ENCODE measurements at regions not wholly inside any gene's neighbourhood (a gene's known extent, or its start where the extent isn't known, plus 50 kb on each side); places are given as distances from the start of the nearest gene placed in this dataset.
"Not testable (repeated sequence)": the region's sequence is repeated elsewhere in the genome, so short reads cannot be mapped to it uniquely, and the experiment has no call there.

DNA sequence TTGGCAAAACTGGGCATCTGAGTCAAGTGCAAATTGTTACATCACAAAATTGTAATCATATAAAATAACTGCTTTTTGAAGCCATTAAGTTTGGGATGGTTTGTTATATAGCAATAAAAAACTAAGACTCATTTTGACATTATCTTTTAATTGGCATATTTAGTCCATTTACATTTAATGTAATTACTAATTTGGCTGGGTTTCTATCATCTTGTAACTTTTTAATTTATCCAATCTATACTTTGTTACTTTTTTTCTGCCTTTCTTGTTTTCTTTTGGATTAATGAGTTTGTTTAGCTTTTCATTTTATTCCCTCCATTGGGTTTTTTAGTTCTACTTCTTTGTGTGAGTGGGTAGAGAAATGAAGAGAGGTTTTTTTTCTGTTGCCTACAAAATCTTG lies 76.3 kb downstream of the DRAM2 start:
- no peak for DNase-seq (ENCODE audit: low read depth in 2 of 2)

DNA sequence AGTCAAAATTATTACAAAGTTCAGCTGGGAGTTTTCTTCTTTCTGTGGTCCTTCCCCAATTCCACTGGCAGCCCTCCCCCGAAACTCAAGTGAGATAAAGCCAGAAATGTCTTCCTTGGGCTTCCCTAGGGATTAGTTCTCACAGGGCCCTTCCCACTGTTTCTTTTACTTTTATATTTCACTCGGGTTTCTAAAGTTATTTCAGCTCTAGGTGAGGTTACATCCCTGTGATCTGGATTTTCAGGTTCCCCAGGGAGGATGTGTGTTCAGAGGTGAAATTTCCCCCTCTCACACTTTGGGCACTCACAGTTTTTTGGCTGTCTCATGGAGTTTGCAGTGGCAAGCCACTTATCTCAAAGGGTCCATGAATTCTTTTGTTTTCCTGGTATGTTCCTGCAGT lies 77.3 kb downstream of the DRAM2 start:
- no peak for DNase-seq (ENCODE audit: low read depth in 2 of 2)

DNA sequence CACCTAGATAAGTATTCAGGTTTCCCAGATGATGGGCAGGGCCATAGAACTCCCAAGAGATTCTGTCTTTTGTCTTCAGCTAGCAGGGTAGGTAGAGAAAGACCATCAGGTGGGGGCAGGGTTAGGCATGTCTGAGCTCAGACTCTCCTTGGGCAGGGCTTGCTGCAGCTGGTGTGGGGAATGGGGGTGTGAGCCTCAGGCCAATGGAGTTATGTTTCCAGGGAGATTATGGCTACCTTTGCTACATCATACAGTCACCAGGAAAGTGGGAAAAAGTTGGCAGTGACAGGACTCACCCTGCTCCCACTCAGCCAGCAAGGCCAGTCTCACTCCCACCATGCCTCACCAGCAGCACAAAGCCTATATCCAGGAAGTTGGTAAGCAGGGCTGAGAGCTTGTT lies 77.8 kb downstream of the DRAM2 start:
- DNase-seq (ENCODE audit: low read depth in 2 of 2) = no peak

DNA sequence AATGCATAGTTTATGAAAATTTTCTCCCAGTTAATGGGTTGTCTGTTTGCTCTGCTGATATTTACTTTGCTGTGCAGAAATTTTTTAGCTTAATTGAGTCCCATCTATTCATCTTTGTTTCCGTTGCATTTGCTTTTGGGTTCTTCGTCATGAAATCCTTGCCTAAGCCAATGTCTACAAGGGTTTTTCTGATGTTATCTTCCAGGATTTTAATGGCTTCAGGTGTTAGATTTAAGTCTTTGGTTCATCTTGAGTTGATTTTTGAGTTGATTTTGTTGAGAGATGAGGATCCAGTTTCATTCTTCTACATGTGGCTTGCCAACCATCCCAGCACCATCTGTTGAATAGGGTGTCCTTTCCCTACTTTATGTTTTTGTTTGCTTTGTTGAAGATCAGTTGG lies 85.2 kb downstream of the DRAM2 start:
- DNase-seq (ENCODE audit: low read depth in 2 of 2) = no peak

DNA sequence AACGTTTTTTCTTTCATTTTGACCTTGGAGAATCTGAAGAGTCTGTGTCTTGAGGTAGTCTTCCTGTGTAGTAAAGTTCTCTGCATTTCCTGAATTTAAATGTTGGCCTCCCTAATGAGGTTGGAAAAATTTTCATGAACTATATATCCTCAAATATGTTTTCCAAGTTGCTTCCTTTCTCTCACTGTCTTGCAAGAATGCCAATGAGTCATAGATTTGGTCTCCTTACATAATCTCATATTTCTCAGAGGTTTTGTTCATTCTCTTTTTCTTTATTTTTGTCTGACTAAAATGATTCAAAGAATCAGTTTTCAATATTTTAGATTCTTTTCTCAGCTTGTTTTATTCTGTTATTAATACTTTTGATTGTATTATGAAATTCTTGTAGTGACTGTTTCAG lies 87.6 kb downstream of the DRAM2 start:
- no peak for DNase-seq (ENCODE audit: low read depth in 2 of 2)

DNA sequence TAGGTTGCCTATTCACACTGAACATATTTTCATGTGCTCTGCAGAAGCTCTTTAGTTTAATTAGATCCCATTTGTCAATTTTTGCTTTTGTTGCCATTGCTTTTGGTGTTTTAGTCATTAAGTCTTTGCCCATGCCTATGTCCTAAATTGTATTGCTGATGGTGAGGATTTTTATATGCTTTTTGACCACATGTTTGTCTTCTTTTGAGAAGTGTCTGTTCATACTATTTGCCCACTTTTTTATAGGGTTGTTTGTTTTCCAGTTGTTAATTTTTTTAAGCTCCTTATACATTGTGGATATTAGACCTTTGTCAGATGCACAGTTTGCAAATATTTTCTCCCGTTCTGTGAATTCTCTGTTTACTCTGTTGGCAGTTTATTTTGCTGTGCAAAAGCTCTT lies 84.5 kb upstream of the LRIF1 start:
- not testable (repeated sequence) for DNase-seq (ENCODE audit: low read depth in 2 of 2)

DNA sequence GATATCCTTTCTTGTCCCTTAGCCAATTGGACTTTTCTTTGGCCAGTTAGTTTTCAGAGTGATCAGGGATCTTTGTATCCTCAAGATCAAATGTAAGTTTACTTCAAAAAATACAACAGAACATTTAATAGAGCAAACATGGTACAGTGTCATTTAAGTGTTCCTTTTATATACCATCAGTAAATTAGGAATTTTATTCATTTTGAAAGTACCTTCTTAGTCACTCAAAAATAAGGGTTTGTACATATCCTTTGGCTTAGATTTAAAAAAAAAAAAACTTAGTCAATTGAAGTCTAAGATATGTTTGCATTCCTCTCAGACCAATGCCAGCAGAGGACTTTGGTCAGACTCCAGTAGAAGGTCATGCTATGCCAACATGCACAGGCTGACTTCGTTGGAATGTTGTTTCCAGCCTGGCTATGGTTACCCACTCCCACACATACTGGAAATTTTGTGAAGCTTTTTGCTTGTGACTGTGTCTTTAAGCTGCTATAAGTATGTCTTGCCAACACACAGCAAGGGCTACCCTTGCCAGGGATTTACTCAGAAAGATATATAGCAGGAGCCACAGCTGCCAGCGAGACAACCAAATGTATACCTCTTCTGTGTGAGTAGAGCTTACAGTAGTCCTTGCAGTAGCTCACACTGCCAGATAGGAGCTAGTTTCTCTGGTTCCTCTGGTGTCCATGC lies 81.5 kb upstream of the LRIF1 start:
- no peak for DNase-seq (ENCODE audit: low read depth in 2 of 2)

DNA sequence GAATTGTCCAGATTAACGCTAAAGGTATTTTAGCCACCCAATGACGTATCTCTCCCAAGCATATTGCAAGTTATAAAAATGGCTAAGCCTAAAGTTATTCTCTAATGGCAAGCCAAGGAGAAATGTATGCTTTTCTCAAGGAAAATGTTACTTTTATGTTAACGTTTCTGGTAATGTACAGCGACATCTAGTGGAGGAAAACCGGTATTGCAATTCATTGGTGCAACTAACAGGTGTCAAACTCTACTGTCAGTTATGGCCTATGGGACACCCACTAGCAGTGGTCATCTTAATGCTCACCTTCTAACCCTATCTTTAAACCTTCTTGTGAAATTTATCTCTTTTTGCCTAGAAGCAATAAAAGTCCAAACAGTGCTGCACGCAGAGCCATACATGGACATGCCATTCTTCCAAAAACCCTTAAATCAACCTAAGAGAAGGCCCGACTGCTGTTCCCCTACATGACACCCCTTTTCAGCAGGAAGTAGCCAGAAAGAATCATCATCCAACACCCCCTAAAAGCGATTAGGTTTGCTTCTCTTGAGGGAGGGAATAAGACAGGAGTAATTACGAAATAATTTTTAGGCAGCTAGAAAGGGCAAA lies 68.7 kb upstream of the LRIF1 start:
- no peak for DNase-seq (ENCODE audit: low read depth in 2 of 2)

DNA sequence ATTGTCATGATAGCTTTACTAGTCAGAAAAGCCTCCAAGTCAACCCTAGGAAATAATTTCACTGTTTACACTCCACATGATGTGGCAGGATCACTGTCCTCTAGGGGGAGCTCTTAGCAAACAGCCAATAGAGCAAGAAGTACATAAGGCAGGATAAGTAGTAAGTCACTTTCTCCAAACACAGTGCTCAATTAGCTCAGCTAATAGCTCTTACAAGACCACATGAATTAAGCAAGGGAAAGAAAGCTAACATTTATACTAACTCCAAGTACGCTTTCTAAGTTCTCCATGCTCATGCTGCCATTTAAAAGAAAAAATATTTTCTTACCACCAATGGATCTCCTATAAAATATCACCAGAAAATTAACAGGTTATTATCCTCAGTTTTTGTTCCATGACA lies 66.9 kb upstream of the LRIF1 start:
- peak in 1 of 2 donors; percentile 21 for DNase-seq (ENCODE audit: low read depth in 2 of 2)

DNA sequence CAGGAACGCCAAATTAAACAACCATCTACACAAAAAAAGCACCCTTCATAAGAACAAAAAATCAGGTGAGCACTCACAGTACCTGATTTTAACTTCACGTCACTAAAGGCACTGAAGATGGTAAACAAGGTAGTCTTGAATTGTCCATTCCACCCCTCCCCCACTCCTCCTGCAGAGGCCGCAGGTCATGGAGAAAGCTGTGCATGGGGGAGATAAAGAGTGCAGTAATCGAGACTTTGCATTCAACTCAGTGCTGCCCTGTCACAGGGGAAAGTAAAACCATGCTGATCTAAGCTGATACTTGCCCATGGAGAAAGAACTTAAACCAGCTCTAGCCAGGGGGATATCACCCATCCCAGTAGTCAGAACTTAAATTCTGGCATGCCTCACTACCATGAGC lies 61.4 kb upstream of the LRIF1 start:
- no peak for DNase-seq (ENCODE audit: low read depth in 2 of 2)

DNA sequence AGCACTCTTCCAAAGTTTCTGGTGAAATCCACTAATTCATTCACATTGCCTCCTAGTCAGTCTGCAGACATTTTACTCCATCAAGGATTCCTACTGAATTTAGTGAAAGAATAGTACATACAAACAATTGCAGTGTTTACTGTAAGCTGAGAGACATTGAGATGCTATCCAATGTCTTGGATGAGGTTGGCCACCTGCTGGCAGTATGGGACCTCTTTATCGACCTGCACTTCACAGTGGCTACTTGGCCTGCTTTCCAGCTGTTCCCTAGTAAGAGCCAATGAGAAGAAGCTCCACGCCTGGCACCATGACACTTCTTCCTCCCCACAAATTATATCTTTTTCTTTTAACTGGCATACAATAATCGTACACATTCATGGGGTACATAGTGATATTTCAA lies 51.5 kb upstream of the LRIF1 start:
- DNase-seq (ENCODE audit: low read depth in 2 of 2) = no peak
